Loucy (cell line): ENCODE measurements at regions not wholly inside any gene's neighbourhood (a gene's known extent, or its start where the extent isn't known, plus 50 kb on each side); places are given as distances from the start of the nearest gene placed in this dataset.

ENCODE experiments used
- EZH2phosphoT487 ChIP-seq: fragments of 200-600 bp; IDR thresholded peaks from 2 replicates; pipeline ENCODE4 v1.6.1; 2018; ENCODE audit warnings: antibody characterized with exemption, mild to moderate bottlenecking, moderate library complexity, borderline replicate concordance
- TF ChIP-seq, protein P1 (sequence below): fragments of 200-600 bp; sonication (generic); conservative IDR thresholded peaks from 2 replicates; pipeline ENCODE4 v1.5.1; 2014; ENCODE audit warnings: mild to moderate bottlenecking, antibody characterized with exemption, low read length

DNA sequence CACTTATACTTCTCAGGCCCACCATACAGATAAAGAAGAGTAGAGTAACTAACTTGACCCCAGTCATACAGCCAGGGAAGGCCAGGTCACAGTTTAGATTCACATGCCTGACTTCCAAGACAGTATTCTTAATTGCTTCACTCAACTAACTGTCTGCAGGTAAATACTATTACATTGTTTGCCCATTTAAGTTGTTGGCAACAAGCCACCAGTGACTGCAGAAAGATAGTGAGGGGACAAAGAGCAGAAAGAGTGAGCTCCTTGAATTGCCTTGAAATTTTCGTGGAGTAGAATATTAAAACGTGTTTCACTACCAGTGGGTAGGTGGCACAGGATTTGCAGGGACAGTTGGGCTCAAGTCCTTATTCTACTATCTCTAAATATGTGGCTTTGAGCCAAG is 146.3 kb upstream of the RMST start:
- TF ChIP-seq, protein P1, sequence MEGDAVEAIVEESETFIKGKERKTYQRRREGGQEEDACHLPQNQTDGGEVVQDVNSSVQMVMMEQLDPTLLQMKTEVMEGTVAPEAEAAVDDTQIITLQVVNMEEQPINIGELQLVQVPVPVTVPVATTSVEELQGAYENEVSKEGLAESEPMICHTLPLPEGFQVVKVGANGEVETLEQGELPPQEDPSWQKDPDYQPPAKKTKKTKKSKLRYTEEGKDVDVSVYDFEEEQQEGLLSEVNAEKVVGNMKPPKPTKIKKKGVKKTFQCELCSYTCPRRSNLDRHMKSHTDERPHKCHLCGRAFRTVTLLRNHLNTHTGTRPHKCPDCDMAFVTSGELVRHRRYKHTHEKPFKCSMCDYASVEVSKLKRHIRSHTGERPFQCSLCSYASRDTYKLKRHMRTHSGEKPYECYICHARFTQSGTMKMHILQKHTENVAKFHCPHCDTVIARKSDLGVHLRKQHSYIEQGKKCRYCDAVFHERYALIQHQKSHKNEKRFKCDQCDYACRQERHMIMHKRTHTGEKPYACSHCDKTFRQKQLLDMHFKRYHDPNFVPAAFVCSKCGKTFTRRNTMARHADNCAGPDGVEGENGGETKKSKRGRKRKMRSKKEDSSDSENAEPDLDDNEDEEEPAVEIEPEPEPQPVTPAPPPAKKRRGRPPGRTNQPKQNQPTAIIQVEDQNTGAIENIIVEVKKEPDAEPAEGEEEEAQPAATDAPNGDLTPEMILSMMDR = no peak
- no peak for TF ChIP-seq EZH2phosphoT487
